Neural cell (in vitro differentiated cells): ENCODE measurements at regions not wholly inside any gene's neighbourhood (a gene's known extent, or its start where the extent isn't known, plus 50 kb on each side); places are given as distances from the start of the nearest gene placed in this dataset.

Experiments
- CTCF ChIP-seq: fragments of 450-650 bp; IDR thresholded peaks from 2 replicates; pipeline ENCODE4 v1.5.1; 2014; ENCODE audit warnings: antibody characterized with exemption, mild to moderate bottlenecking, moderate library complexity; ENCODE audit not compliant: poor library complexity, severe bottlenecking
- EP300 ChIP-seq: fragments of 450-650 bp; conservative IDR thresholded peaks from 2 replicates; pipeline ENCODE4 v1.6.1; 2014; ENCODE audit warnings: antibody characterized with exemption, mild to moderate bottlenecking, moderate library complexity; ENCODE audit not compliant: poor library complexity, severe bottlenecking
- EZH2 ChIP-seq: fragments of 200-600, 300-800 bp; shearing (Covaris generic), sonication (generic); IDR thresholded peaks from 2 replicates; pipeline ENCODE4 v1.6.1; 2014; ENCODE audit warnings: antibody characterized with exemption, low read length, borderline replicate concordance, mild to moderate bottlenecking; ENCODE audit not compliant: insufficient read depth, poor library complexity, severe bottlenecking
- MXI1 ChIP-seq: fragments of 450-650 bp; conservative IDR thresholded peaks from 2 replicates; pipeline ENCODE4 v1.6.1; 2014; ENCODE audit warnings: antibody characterized with exemption, mild to moderate bottlenecking; ENCODE audit not compliant: poor library complexity, severe bottlenecking
- POLR2AphosphoS5 ChIP-seq: IDR thresholded peaks from 2 replicates; pipeline ENCODE4 v1.6.1; 2012
- RAD21 ChIP-seq: fragments of 450-650 bp; conservative IDR thresholded peaks from 2 replicates; pipeline ENCODE4 v1.6.1; 2014; ENCODE audit warnings: antibody characterized with exemption, mild to moderate bottlenecking, moderate library complexity
- TAF1 ChIP-seq: IDR thresholded peaks from 2 replicates; pipeline ENCODE4 v1.6.1; 2012; ENCODE audit warnings: low read depth
- TF ChIP-seq, protein P1 (sequence below): IDR thresholded peaks from 2 replicates; pipeline ENCODE4 v1.6.1; 2012; ENCODE audit warnings: borderline replicate concordance

DNA sequence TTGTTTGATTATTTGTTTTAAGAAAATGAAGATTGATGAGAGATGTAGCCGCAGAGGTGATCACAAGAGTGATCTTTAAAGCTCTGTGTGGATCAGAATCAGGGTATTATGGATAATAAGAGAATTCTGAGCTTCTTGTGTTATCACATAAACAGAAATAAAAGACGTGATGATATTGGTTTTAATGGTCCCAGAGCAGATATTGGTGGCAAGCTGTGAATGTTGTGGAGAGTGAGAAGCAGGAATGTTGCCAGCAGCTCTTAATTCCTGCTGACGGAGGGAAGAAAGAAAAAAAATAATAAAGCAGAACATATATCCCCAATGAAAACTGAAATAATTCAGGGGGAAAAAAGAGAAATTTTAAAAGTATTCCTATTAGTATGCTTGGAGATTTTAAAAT is 1015.9 kb downstream of the PCDH18 start:
- TF ChIP-seq CTCF, result no peak
- no peak for TF ChIP-seq EP300
- TF ChIP-seq EZH2, result no peak
- no peak for TF ChIP-seq MXI1
- no peak for TF ChIP-seq TAF1
- TF ChIP-seq, protein P1, sequence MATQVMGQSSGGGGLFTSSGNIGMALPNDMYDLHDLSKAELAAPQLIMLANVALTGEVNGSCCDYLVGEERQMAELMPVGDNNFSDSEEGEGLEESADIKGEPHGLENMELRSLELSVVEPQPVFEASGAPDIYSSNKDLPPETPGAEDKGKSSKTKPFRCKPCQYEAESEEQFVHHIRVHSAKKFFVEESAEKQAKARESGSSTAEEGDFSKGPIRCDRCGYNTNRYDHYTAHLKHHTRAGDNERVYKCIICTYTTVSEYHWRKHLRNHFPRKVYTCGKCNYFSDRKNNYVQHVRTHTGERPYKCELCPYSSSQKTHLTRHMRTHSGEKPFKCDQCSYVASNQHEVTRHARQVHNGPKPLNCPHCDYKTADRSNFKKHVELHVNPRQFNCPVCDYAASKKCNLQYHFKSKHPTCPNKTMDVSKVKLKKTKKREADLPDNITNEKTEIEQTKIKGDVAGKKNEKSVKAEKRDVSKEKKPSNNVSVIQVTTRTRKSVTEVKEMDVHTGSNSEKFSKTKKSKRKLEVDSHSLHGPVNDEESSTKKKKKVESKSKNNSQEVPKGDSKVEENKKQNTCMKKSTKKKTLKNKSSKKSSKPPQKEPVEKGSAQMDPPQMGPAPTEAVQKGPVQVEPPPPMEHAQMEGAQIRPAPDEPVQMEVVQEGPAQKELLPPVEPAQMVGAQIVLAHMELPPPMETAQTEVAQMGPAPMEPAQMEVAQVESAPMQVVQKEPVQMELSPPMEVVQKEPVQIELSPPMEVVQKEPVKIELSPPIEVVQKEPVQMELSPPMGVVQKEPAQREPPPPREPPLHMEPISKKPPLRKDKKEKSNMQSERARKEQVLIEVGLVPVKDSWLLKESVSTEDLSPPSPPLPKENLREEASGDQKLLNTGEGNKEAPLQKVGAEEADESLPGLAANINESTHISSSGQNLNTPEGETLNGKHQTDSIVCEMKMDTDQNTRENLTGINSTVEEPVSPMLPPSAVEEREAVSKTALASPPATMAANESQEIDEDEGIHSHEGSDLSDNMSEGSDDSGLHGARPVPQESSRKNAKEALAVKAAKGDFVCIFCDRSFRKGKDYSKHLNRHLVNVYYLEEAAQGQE, result no peak
- no peak for TF ChIP-seq POLR2AphosphoS5
- no peak for TF ChIP-seq RAD21
